GM18517 (cell line): ENCODE measurements at regions not wholly inside any gene's neighbourhood (a gene's known extent, or its start where the extent isn't known, plus 50 kb on each side); places are given as distances from the start of the nearest gene placed in this dataset.
"Not testable (repeated sequence)": the region's sequence is repeated elsewhere in the genome, so short reads cannot be mapped to it uniquely, and the experiment has no call there.

ENCODE experiments used
- ATAC-seq: cut with Tn5 transposase; IDR thresholded peaks from one replicate; pipeline ENCODE4 v1.9.1; 2021; ENCODE audit warnings: mild to moderate bottlenecking, moderate library complexity; ENCODE audit not compliant: unreplicated experiment

- ATAC-seq = no peak
These were observed 442.5 kb downstream of the SPATA31D1 start for GRCh38 chr9:82431121-82431520.

GRCh38 chr9:82433290-82433931 is 444.8 kb downstream of the SPATA31D1 start:
- not testable (repeated sequence) for ATAC-seq

GRCh38 chr9:82436475-82436874 is 447.9 kb downstream of the SPATA31D1 start:
- ATAC-seq = no peak

GRCh38 chr9:82437183-82437582 is 448.6 kb downstream of the SPATA31D1 start:
- ATAC-seq = not testable (repeated sequence)

GRCh38 chr9:82438581-82438980 is 450.0 kb downstream of the SPATA31D1 start:
- no peak for ATAC-seq

GRCh38 chr9:82443312-82443711 is 454.7 kb downstream of the SPATA31D1 start:
- ATAC-seq = no peak

GRCh38 chr9:82445556-82445955 is 457.0 kb downstream of the SPATA31D1 start:
- ATAC-seq = no peak

- ATAC-seq = no peak
These were observed 458.8 kb downstream of the SPATA31D1 start for GRCh38 chr9:82447343-82447742.

GRCh38 chr9:82449986-82450385 is 461.4 kb downstream of the SPATA31D1 start:
- no peak for ATAC-seq

- ATAC-seq = no peak
These were observed 466.1 kb downstream of the SPATA31D1 start for GRCh38 chr9:82454509-82455190.

GRCh38 chr9:82456642-82457041 is 468.1 kb downstream of the SPATA31D1 start:
- no peak for ATAC-seq

- no peak for ATAC-seq
These were observed 468.7 kb downstream of the SPATA31D1 start for GRCh38 chr9:82457298-82457697.

- no peak for ATAC-seq
These were observed 469.3 kb downstream of the SPATA31D1 start for GRCh38 chr9:82457891-82458290.

GRCh38 chr9:82458296-82458695 is 469.7 kb downstream of the SPATA31D1 start:
- ATAC-seq = no peak

GRCh38 chr9:82466616-82467260 is 478.2 kb downstream of the SPATA31D1 start:
- no peak for ATAC-seq

GRCh38 chr9:82467436-82467835 is 478.9 kb downstream of the SPATA31D1 start:
- no peak for ATAC-seq

GRCh38 chr9:82474235-82474634 is 485.7 kb downstream of the SPATA31D1 start:
- ATAC-seq = no peak

GRCh38 chr9:82475584-82476301 is 487.2 kb downstream of the SPATA31D1 start:
- ATAC-seq = no peak

GRCh38 chr9:82480921-82481320 is 492.3 kb downstream of the SPATA31D1 start:
- ATAC-seq = no peak

GRCh38 chr9:82487935-82488312 is 499.4 kb downstream of the SPATA31D1 start:
- ATAC-seq = no peak
